HepG2 (cell line): ENCODE measurements at regions not wholly inside any gene's neighbourhood (a gene's known extent, or its start where the extent isn't known, plus 50 kb on each side); places are given as distances from the start of the nearest gene placed in this dataset.

Source experiments
- ATAC-seq: fragments of 200-7000 bp; cut with Tn5 transposase; 3 replicates; pipeline ENCODE4 v1.9.1; 2020; ENCODE audit warnings: mild to moderate bottlenecking, moderate library complexity
- BruUV-seq: library from RNA; stranded (reverse); fragments of 400-500 nt; replicated peaks from 2 replicates; lab custom pipeline; 2021; lab: Mats Ljungman, UMichigan
- CTCF ChIA-PET: fragments of 300-600 bp; formaldehyde crosslinking; extraction: SDS; loops from one replicate; lab custom pipeline; 2021; ENCODE audit warnings: low total read pairs, inconsistent platforms, low intra/inter-chr PET ratio; lab: Yijun Ruan, JAX
- POLR2A ChIA-PET: fragments of 350-600 bp; sonication (Branson Sonifier 250); formaldehyde crosslinking; loops from one replicate; lab custom pipeline; 2020; ENCODE audit warnings: antibody characterized with exemption, inconsistent platforms; lab: Yijun Ruan, JAX
- DNase-seq: peaks from one replicate; pipeline ENCODE4 v3.0.0-alpha.2; 2015; ENCODE audit warnings: low spot score
- FAIRE-seq: peaks from 3 replicates; lab custom pipeline; 2011; peaks lifted over from hg19 to GRCh38; lab: Jason Lieb, UNC
- H2AFZ ChIP-seq: one replicate; pipeline ENCODE4 v1.6.1; 2011; ENCODE audit warnings: low read length, inconsistent platforms
- H3K27ac ChIP-seq: fragments of 300-600 bp; 3 replicates; pipeline ENCODE4 v1.8.0; 2011; ENCODE audit warnings: mixed run types, mild to moderate bottlenecking, mixed read lengths, low read length, inconsistent platforms; ENCODE audit not compliant: insufficient read depth; ENCODE audit errors: extremely low read length
- H3K27me3 ChIP-seq, 2 experiments: fragments of 200-600 bp in 1 of 2; 2 replicates in 1 of 2; 3 replicates in 1 of 2; pipeline versions ENCODE4 v1.6.0 to v1.8.0; 2011; ENCODE audit warnings: low read length in 2 of 2, mild to moderate bottlenecking in 2 of 2, moderate library complexity in 2 of 2, inconsistent platforms in 1 of 2; ENCODE audit not compliant: insufficient read depth in 2 of 2, control insufficient read depth in 1 of 2
- H3K36me3 ChIP-seq, 2 experiments: fragments of 200-600 bp in 1 of 2; replicated peaks in 1 of 2; 2 replicates in 1 of 2; 3 replicates in 1 of 2; pipeline versions ENCODE4 v1.5.1 to v1.8.0; 2011; ENCODE audit warnings: low read length in 2 of 2, inconsistent platforms in 1 of 2; ENCODE audit not compliant: insufficient read depth in 2 of 2, control insufficient read depth in 1 of 2
- H3K4me1 ChIP-seq: 2 replicates; pipeline ENCODE4 v1.5.1; 2012; ENCODE audit warnings: low read length, inconsistent platforms; ENCODE audit not compliant: insufficient read depth
- H3K4me2 ChIP-seq: 2 replicates; pipeline ENCODE4 v1.6.0; 2011; ENCODE audit warnings: low read depth, low read length, inconsistent platforms
- H3K4me3 ChIP-seq, 3 experiments: fragments of 200-600 bp in 1 of 3; sonication (generic), shearing (Covaris generic) in 1 of 3; replicated peaks in 1 of 3; 2 replicates each; pipeline ENCODE4 v1.5.1; 2011 to 2016; ENCODE audit warnings: low read length in 3 of 3, inconsistent platforms in 2 of 3, low read depth in 2 of 3, mild to moderate bottlenecking in 2 of 3, control low read depth in 1 of 3, mixed read lengths in 1 of 3; ENCODE audit not compliant: insufficient read depth in 1 of 3
- H3K79me2 ChIP-seq: one replicate; pipeline ENCODE4 v1.6.1; 2011; ENCODE audit warnings: low read length, inconsistent platforms; ENCODE audit not compliant: insufficient read depth
- H3K9ac ChIP-seq: 2 replicates; pipeline ENCODE4 v1.6.0; 2011; ENCODE audit warnings: mild to moderate bottlenecking, low read depth, low read length, inconsistent platforms; ENCODE audit not compliant: insufficient read depth
- H3K9me3 ChIP-seq: 2 replicates; pipeline ENCODE4 v1.5.1; 2012; ENCODE audit warnings: mild to moderate bottlenecking, low read length
- H4K20me1 ChIP-seq: 2 replicates; pipeline ENCODE4 v1.6.0; 2011; ENCODE audit warnings: inconsistent platforms, mild to moderate bottlenecking, low read length, moderate library complexity; ENCODE audit not compliant: insufficient read depth
- ATAD3A ChIP-seq: sonication (generic); formaldehyde crosslinking; IDR thresholded peaks from 2 replicates; pipeline ENCODE4 v1.4.0; 2020; ENCODE audit warnings: missing genetic modification reagents
- FOXP1 ChIP-seq, 2 experiments: fragments of 450-650 bp in 1 of 2; IDR thresholded peaks; 2 replicates each; pipeline ENCODE4 v1.6.1; 2017 to 2018; ENCODE audit warnings: antibody characterized with exemption in 1 of 2
- IRF2 ChIP-seq: IDR thresholded peaks from 2 replicates; pipeline ENCODE4 v1.6.1; 2018; ENCODE audit warnings: missing genetic modification reagents, missing compliant biosample characterization
- NAIF1 ChIP-seq: sonication (generic); formaldehyde crosslinking; IDR thresholded peaks from 2 replicates; pipeline ENCODE4 v1.5.0; 2020; ENCODE audit warnings: mild to moderate bottlenecking, missing genetic modification reagents, borderline replicate concordance
- RELA ChIP-seq: sonication (generic); formaldehyde crosslinking; IDR thresholded peaks from 2 replicates; pipeline ENCODE4 v1.4.0; 2020; ENCODE audit warnings: missing genetic modification reagents
- SNRNP70 ChIP-seq: fragments of 200-400 bp; formaldehyde crosslinking; IDR thresholded peaks from 2 replicates; pipeline ENCODE4 v1.6.1; 2017; ENCODE audit warnings: mild to moderate bottlenecking, low read depth, low read length, moderate library complexity
- SRY ChIP-seq: sonication (generic); formaldehyde crosslinking; IDR thresholded peaks from 2 replicates; pipeline ENCODE4 v1.8.0; 2022; ENCODE audit warnings: mild to moderate bottlenecking, missing genetic modification reagents
- ZNF333 ChIP-seq: sonication (generic); formaldehyde crosslinking; IDR thresholded peaks from 2 replicates; pipeline ENCODE4 v1.4.0; 2020; ENCODE audit warnings: mild to moderate bottlenecking, missing genetic modification reagents, borderline replicate concordance
- ZNF343 ChIP-seq: sonication (generic); formaldehyde crosslinking; IDR thresholded peaks from 2 replicates; pipeline ENCODE4 v1.4.0; 2020; ENCODE audit warnings: mild to moderate bottlenecking, missing genetic modification reagents
- ZNF556 ChIP-seq: sonication (generic); formaldehyde crosslinking; IDR thresholded peaks from 2 replicates; pipeline ENCODE4 v1.4.0; 2020; ENCODE audit warnings: mild to moderate bottlenecking, missing genetic modification reagents, borderline replicate concordance
- ZNF776 ChIP-seq: sonication (generic); formaldehyde crosslinking; IDR thresholded peaks from 2 replicates; pipeline ENCODE4 v1.4.0; 2020; ENCODE audit warnings: mild to moderate bottlenecking, missing genetic modification reagents
- WGBS: methylation state at CpG from one replicate; pipeline ENCODE4 v1.1.6; 2017; ENCODE audit warnings: low lambda C conversion rate; 5-methylcytosine and 5-hydroxymethylcytosine counted together
- in situ Hi-C: cut with HindIII; loops from 2 replicates; pipeline ENCODE4 v1.10.0; 2017; ENCODE audit warnings: low pct_unique_long_range_greater_than_20kb; ENCODE audit not compliant: extremely low pct_ligation_motif_present
- intact Hi-C: fragments of 100-400 bp; cut with micrococcal nuclease; formaldehyde crosslinking; loops from one replicate; pipeline ENCODE4 v1.10.0; 2022; ENCODE audit not compliant: unreplicated experiment
- TF ChIP-seq, protein P1 (sequence below): IDR thresholded peaks from 2 replicates; pipeline ENCODE4 v1.6.1; 2016; ENCODE audit warnings: missing compliant biosample characterization, missing genetic modification reagents, borderline replicate concordance
- TF ChIP-seq, protein P2 (sequence below): sonication (generic); formaldehyde crosslinking; IDR thresholded peaks from 2 replicates; pipeline ENCODE4 v1.4.0; 2020; ENCODE audit warnings: missing genetic modification reagents, low read depth, mild to moderate bottlenecking, borderline replicate concordance
- TF ChIP-seq, protein P3 (sequence below): sonication (generic); formaldehyde crosslinking; IDR thresholded peaks from 2 replicates; pipeline ENCODE4 v1.4.0; 2020; ENCODE audit warnings: missing genetic modification reagents, mild to moderate bottlenecking, borderline replicate concordance

DNA sequence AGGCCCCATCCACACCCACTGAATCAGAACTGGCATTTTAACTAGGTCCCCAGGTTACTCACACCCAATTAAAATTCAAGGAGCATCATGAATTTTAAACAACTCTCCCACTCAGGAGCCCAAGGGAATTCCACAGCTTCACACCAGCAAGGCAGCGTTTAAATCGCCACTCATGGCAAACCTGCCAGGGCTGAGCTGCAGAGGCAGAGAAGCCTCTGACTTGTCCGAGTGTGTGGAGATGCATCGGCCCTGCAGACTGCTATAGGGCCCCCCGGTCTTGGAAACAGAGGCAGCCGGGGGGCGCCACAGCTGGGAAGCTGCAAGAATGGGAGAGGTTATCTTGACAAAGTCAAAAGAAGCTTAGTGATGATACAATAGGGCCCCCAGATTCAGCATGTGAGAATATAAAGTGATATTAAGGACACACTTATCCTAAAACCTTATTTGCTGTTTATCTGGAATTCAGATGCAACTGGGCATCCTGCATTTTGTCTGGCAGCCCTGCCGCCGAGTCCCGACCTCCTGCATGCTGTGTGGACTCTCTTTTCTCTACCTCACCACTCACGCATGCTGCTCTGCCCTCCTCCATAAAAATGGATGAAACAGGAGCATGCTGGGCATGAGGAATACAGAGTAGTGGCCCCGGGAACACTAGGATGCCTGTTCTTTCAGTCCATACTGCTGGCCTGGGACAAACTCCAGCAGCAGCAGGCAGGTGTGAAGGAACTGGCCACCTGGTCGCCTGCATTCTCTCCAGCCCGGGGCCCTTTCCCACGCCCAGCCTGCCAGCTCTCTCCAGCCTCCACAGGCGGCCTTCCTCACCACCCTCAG lies 126.1 kb downstream of the PXDC1 start:
- WGBS: 21% methylated on average over 13 of the region's 16 CpGs
- FAIRE-seq (no peak), DNase-seq (no peak), ATAC-seq (no peak)
- POLR2A ChIA-PET: no interaction called here
- peaks cover 2 to 77% of the 10 kb centered on the region in 2 experiments; a peak in 4 of 5 replicates for H3K27me3 ChIP-seq
- CTCF ChIA-PET: no interaction called here
- H4K20me1 ChIP-seq: no peaks in the 10 kb centered on the region
- H3K9me3 ChIP-seq: no peaks in the 10 kb centered on the region
- no TSS peak for BruUV-seq
- H2AFZ ChIP-seq: no peak overlapping the region
- no peak overlapping the region for H3K9ac ChIP-seq
- in situ Hi-C loops: no loop called here
- intact Hi-C loops: no loop called here
- no peak overlapping the region for H3K4me3 ChIP-seq
- no peaks in the 10 kb centered on the region for H3K4me1 ChIP-seq
- TF ChIP-seq FOXP1 (IDR thresholded peaks at IDR 0.05) (no peak), FOXP1 (CRISPR knock-in tag; IDR thresholded peaks at IDR 0.05) (no peak), ZNF343 (CRISPR knock-in tag) (no peak), SNRNP70 (no peak), RELA (CRISPR knock-in tag) (no peak), ZNF776 (no peak), ATAD3A (CRISPR knock-in tag) (no peak), NAIF1 (CRISPR knock-in tag) (no peak), SRY (CRISPR knock-in tag) (no peak), ZNF556 (CRISPR knock-in tag) (no peak), IRF2 (CRISPR knock-in tag) (no peak), ZNF333 (no peak)
- TF ChIP-seq, protein P1, sequence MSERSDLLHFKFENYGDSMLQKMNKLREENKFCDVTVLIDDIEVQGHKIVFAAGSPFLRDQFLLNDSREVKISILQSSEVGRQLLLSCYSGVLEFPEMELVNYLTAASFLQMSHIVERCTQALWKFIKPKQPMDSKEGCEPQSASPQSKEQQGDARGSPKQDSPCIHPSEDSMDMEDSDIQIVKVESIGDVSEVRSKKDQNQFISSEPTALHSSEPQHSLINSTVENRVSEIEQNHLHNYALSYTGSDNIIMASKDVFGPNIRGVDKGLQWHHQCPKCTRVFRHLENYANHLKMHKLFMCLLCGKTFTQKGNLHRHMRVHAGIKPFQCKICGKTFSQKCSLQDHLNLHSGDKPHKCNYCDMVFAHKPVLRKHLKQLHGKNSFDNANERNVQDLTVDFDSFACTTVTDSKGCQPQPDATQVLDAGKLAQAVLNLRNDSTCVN (CRISPR knock-in tag): no peak
- TF ChIP-seq, protein P2, sequence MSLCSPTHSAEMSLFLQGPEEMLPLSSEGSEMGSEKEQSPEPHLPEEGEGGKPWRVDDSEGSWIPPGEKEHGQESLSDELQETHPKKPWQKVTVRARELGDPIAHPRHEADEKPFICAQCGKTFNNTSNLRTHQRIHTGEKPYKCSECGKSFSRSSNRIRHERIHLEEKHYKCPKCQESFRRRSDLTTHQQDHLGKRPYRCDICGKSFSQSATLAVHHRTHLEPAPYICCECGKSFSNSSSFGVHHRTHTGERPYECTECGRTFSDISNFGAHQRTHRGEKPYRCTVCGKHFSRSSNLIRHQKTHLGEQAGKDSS (CRISPR knock-in tag): no peak
- TF ChIP-seq, protein P3, sequence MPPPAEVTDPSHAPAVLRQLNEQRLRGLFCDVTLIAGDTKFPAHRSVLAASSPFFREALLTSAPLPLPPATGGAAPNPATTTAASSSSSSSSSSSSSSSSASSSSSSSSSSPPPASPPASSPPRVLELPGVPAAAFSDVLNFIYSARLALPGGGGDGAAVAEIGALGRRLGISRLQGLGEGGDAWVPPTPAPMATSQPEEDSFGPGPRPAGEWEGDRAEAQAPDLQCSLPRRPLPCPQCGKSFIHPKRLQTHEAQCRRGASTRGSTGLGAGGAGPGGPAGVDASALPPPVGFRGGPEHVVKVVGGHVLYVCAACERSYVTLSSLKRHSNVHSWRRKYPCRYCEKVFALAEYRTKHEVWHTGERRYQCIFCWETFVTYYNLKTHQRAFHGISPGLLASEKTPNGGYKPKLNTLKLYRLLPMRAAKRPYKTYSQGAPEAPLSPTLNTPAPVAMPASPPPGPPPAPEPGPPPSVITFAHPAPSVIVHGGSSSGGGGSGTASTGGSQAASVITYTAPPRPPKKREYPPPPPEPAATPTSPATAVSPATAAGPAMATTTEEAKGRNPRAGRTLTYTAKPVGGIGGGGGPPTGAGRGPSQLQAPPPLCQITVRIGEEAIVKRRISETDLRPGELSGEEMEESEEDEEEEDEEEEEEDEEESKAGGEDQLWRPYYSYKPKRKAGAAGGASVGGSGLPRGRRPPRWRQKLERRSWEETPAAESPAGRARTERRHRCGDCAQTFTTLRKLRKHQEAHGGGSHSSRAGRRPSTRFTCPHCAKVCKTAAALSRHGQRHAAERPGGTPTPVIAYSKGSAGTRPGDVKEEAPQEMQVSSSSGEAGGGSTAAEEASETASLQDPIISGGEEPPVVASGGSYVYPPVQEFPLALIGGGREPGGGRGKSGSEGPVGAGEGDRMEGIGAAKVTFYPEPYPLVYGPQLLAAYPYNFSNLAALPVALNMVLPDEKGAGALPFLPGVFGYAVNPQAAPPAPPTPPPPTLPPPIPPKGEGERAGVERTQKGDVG: no peak
- no peak overlapping the region for H3K27ac ChIP-seq
- no peaks in the 10 kb centered on the region for H3K79me2 ChIP-seq
- no peak overlapping the region for H3K4me2 ChIP-seq
- no peaks in the 10 kb centered on the region for H3K36me3 ChIP-seq
